ENCODE measurements at regions not wholly inside any gene's neighbourhood (a gene's known extent, or its start where the extent isn't known, plus 50 kb on each side); places are given as distances from the start of the nearest gene placed in this dataset.
"Not testable (repeated sequence)": the region's sequence is repeated elsewhere in the genome, so short reads cannot be mapped to it uniquely, and the experiment has no call there.

DNA sequence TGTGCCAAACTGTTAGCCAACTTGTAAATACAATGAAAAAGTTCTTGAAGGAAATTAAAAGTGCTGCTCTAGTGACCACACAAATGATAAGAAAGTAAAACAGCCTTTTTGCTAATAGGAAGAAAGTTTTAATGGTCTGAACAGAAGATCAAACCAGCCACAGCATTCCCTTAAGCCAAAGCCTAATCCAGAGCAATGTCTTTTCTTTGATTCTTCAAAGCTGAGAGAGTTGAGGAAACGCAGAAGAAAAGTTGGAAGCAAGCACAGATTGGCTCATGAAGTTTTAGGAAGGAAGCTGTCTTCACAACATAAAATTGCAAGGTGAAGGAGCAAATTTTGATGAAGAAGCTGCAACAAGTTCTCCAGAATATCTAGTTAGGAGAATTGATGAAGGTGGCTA, 213.8 kb downstream of the ATXN7L3B start:
- Mint-ChIP-seq H3K36me3 (no peaks in the 10 kb centered on the region), H3K4me1 (no peaks in the 10 kb centered on the region), H3K4me3 (no peak overlapping the region), H3K9me3 (peaks cover 0 to 2% (median 0%) of the 10 kb centered on the region in 11 donors), H3K27me3 (no peaks in the 10 kb centered on the region), H3K27ac (no peak overlapping the region)
- CTCF ChIA-PET, result no interaction called here
- Histone ChIP-seq H3K9me3 (ENCODE audit: control insufficient read depth in 2 of 3, low read length in 3 of 3) (no peaks in the 10 kb centered on the region), H3K36me3 (ENCODE audit: control insufficient read depth in 2 of 3, insufficient read depth in 3 of 3, low read length in 3 of 3) (no peaks in the 10 kb centered on the region), H3K27ac (ENCODE audit: low read depth, low read length) (no peak overlapping the region), H3K4me1 (ENCODE audit: control insufficient read depth in 2 of 2, insufficient read depth in 2 of 2, low read length in 2 of 2) (no peaks in the 10 kb centered on the region), H3K27me3 (ENCODE audit: control insufficient read depth in 2 of 2, insufficient read depth in 2 of 2, low read length in 2 of 2) (no peaks in the 10 kb centered on the region), H3K4me3 (ENCODE audit: low read length) (no peak overlapping the region)
- DNase-seq (no peak), ATAC-seq (no peak)
- intact Hi-C loops (cut with micrococcal nuclease), result no loop called here
- POLR2A ChIA-PET, result no interaction called here

DNA sequence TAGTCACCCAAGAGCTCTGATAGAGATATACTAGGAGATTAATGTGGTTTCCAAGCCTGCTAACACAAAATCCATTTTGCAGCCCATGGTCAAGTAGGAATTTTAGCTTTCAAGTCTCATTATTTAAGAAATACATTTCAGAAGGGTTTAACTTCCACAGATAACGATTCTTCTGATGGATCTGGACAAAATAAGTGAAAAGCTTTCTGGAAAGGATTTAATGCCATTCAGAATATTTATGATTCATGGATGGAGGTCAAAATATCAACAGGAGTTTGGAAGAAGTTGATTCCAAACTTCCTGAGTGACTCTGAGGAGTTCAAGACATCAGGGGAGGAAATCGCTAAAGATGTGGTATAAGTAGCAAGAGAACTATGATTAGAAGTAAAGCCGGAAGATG, 214.6 kb downstream of the ATXN7L3B start:
- intact Hi-C loops (cut with micrococcal nuclease), result no loop called here
- no peak overlapping the region for H3K4me3 Mint-ChIP-seq
- Histone ChIP-seq H3K9me3 (ENCODE audit: control insufficient read depth in 2 of 3, low read length in 3 of 3) (no peaks in the 10 kb centered on the region), H3K4me1 (ENCODE audit: control insufficient read depth in 2 of 2, insufficient read depth in 2 of 2, low read length in 2 of 2) (no peaks in the 10 kb centered on the region), H3K4me3 (ENCODE audit: low read length) (no peak overlapping the region), H3K36me3 (ENCODE audit: control insufficient read depth in 2 of 3, insufficient read depth in 3 of 3, low read length in 3 of 3) (no peaks in the 10 kb centered on the region), H3K27me3 (ENCODE audit: control insufficient read depth in 2 of 2, insufficient read depth in 2 of 2, low read length in 2 of 2) (no peaks in the 10 kb centered on the region), H3K27ac (ENCODE audit: low read depth, low read length) (no peak overlapping the region)
- H3K36me3 Mint-ChIP-seq, result no peaks in the 10 kb centered on the region
- CTCF ChIA-PET, result no interaction called here
- H3K4me1 Mint-ChIP-seq, result no peaks in the 10 kb centered on the region
- no peak for DNase-seq
- H3K9me3 Mint-ChIP-seq, result peaks cover 0 to 2% (median 1%) of the 10 kb centered on the region in 11 donors
- H3K27me3 Mint-ChIP-seq, result no peaks in the 10 kb centered on the region
- H3K27ac Mint-ChIP-seq, result no peak overlapping the region
- ATAC-seq, result no peak
- POLR2A ChIA-PET, result no interaction called here

DNA sequence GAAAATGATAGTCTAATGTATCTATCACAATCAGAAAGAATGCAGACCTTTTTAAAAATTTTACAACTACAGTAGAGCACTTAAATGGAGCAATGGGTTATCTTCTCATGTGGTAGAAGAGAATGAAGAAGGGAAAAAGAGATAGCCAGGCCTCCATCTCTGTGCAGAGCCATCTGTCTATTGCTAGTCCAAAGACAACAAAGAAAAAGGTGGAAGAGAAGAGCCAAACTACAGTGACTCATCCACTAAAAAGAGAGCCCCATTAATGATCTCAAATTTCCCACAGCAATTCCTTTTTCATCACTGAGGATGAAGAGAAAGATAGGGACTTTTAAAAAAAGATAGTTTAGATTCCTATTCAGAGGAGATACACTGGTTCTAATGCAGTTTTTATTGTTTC, 232.9 kb downstream of the ATXN7L3B start:
- ChIA-PET POLR2A (no interaction called here), CTCF (no interaction called here)
- Mint-ChIP-seq H3K27ac (no peak overlapping the region), H3K9me3 (no peaks in the 10 kb centered on the region), H3K4me3 (no peak overlapping the region), H3K36me3 (no peaks in the 10 kb centered on the region), H3K27me3 (peaks cover 0 to 4% (median 0%) of the 10 kb centered on the region in 5 donors), H3K4me1 (no peaks in the 10 kb centered on the region)
- DNase-seq (no peak), ATAC-seq (no peak)
- Histone ChIP-seq H3K27ac (ENCODE audit: low read depth, low read length) (no peak overlapping the region), H3K9me3 (ENCODE audit: control insufficient read depth in 2 of 3, low read length in 3 of 3) (no peaks in the 10 kb centered on the region), H3K36me3 (ENCODE audit: control insufficient read depth in 2 of 3, insufficient read depth in 3 of 3, low read length in 3 of 3) (no peaks in the 10 kb centered on the region), H3K4me1 (ENCODE audit: control insufficient read depth in 2 of 2, insufficient read depth in 2 of 2, low read length in 2 of 2) (no peaks in the 10 kb centered on the region), H3K27me3 (ENCODE audit: control insufficient read depth in 2 of 2, insufficient read depth in 2 of 2, low read length in 2 of 2) (no peaks in the 10 kb centered on the region), H3K4me3 (ENCODE audit: low read length) (no peak overlapping the region)
- intact Hi-C loops (cut with micrococcal nuclease), result no loop called here

DNA sequence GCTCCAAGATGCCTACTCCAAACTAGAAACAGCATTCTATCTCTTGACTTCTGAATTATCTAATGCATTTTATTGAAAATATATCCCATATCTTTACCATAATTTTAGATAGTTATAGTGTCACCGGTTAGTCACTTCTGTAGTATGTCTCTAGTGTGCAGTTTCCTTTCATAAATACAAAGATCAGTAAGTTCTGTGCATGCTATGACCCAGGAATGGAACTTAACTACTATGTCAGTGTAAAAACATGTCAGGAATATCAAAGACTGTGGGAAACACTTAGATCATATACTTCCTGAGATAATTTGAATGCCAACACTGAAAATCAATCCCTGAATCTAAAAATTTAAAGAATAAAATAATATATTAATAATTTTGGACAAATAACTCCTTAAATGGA, 237.6 kb downstream of the ATXN7L3B start:
- Histone ChIP-seq H3K27me3 (ENCODE audit: control insufficient read depth in 2 of 2, insufficient read depth in 2 of 2, low read length in 2 of 2) (no peaks in the 10 kb centered on the region), H3K9me3 (ENCODE audit: control insufficient read depth in 2 of 3, low read length in 3 of 3) (no peaks in the 10 kb centered on the region), H3K27ac (ENCODE audit: low read depth, low read length) (no peak overlapping the region), H3K36me3 (ENCODE audit: control insufficient read depth in 2 of 3, insufficient read depth in 3 of 3, low read length in 3 of 3) (no peaks in the 10 kb centered on the region), H3K4me1 (ENCODE audit: control insufficient read depth in 2 of 2, insufficient read depth in 2 of 2, low read length in 2 of 2) (no peaks in the 10 kb centered on the region), H3K4me3 (ENCODE audit: low read length) (no peak overlapping the region)
- H3K9me3 Mint-ChIP-seq, result no peaks in the 10 kb centered on the region
- POLR2A ChIA-PET, result no interaction called here
- intact Hi-C loops (cut with micrococcal nuclease), result no loop called here
- H3K36me3 Mint-ChIP-seq, result no peaks in the 10 kb centered on the region
- no peaks in the 10 kb centered on the region for H3K4me1 Mint-ChIP-seq
- DNase-seq (no peak), ATAC-seq (no peak)
- H3K4me3 Mint-ChIP-seq, result no peak overlapping the region
- H3K27ac Mint-ChIP-seq, result no peak overlapping the region
- H3K27me3 Mint-ChIP-seq, result peaks cover 0 to 4% (median 0%) of the 10 kb centered on the region in 5 donors
- CTCF ChIA-PET, result no interaction called here

GRCh38 chr12:74776378-74776777, 238.7 kb downstream of the ATXN7L3B start:
- Mint-ChIP-seq H3K4me3 (no peak overlapping the region), H3K36me3 (no peaks in the 10 kb centered on the region), H3K27me3 (peaks cover 0 to 4% (median 0%) of the 10 kb centered on the region in 5 donors), H3K4me1 (no peaks in the 10 kb centered on the region), H3K27ac (no peak overlapping the region), H3K9me3 (no peaks in the 10 kb centered on the region)
- Histone ChIP-seq H3K4me3 (ENCODE audit: low read length) (no peak overlapping the region), H3K36me3 (ENCODE audit: control insufficient read depth in 2 of 3, insufficient read depth in 3 of 3, low read length in 3 of 3) (no peaks in the 10 kb centered on the region), H3K9me3 (ENCODE audit: control insufficient read depth in 2 of 3, low read length in 3 of 3) (no peaks in the 10 kb centered on the region), H3K27me3 (ENCODE audit: control insufficient read depth in 2 of 2, insufficient read depth in 2 of 2, low read length in 2 of 2) (no peaks in the 10 kb centered on the region), H3K4me1 (ENCODE audit: control insufficient read depth in 2 of 2, insufficient read depth in 2 of 2, low read length in 2 of 2) (no peaks in the 10 kb centered on the region), H3K27ac (ENCODE audit: low read depth, low read length) (no peak overlapping the region)
- POLR2A ChIA-PET, result no interaction called here
- DNase-seq (no peak), ATAC-seq (no peak)
- intact Hi-C loops (cut with micrococcal nuclease), result no loop called here
- CTCF ChIA-PET, result no interaction called here

DNA sequence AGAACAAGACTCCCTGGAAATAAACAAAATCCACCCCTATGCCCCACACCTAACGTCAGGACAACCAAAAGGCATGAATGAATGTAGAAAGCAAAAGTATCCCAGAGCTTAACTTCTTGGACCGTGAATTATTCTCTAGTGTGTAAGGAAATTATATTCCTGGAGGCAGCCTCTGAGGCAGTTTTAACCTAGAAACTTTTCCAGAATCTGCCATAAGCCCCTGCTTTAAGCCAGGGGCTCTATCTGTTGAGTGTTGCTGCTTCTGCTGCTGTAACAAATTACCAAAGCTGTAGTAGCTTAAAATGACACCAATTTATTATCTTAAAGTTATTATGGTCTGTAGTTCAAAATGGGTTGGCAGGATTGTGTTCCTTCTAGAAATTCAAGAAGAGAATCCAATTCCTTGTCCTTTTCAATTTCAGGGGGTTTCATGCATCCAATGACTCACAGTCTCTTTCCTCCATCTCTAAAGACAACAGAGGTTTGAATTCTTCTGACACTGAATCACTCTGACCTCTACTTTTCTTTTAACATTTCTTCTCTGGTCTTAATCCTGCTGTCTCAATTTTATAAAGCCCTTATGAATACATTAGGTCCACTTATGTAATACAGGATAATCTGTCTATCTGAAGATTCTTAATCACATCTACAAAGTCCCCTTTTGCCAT, 242.7 kb downstream of the ATXN7L3B start:
- Histone ChIP-seq H3K4me1 (ENCODE audit: control insufficient read depth in 2 of 2, insufficient read depth in 2 of 2, low read length in 2 of 2) (no peaks in the 10 kb centered on the region), H3K9me3 (ENCODE audit: control insufficient read depth in 2 of 3, low read length in 3 of 3) (no peaks in the 10 kb centered on the region), H3K27ac (ENCODE audit: low read depth, low read length) (no peak overlapping the region), H3K36me3 (ENCODE audit: control insufficient read depth in 2 of 3, insufficient read depth in 3 of 3, low read length in 3 of 3) (no peaks in the 10 kb centered on the region), H3K4me3 (ENCODE audit: low read length) (no peak overlapping the region), H3K27me3 (ENCODE audit: control insufficient read depth in 2 of 2, insufficient read depth in 2 of 2, low read length in 2 of 2) (no peaks in the 10 kb centered on the region)
- CTCF ChIA-PET, result no interaction called here
- no peaks in the 10 kb centered on the region for H3K4me1 Mint-ChIP-seq
- H3K27me3 Mint-ChIP-seq, result peaks cover 0 to 4% (median 0%) of the 10 kb centered on the region in 5 donors
- POLR2A ChIA-PET, result no interaction called here
- ATAC-seq (no peak), DNase-seq (no peak)
- intact Hi-C loops (cut with micrococcal nuclease), result no loop called here
- no peak overlapping the region for H3K4me3 Mint-ChIP-seq
- H3K36me3 Mint-ChIP-seq, result no peaks in the 10 kb centered on the region
- no peak overlapping the region for H3K27ac Mint-ChIP-seq
- no peaks in the 10 kb centered on the region for H3K9me3 Mint-ChIP-seq

GRCh38 chr12:74780850-74781241, 243.2 kb downstream of the ATXN7L3B start:
- H3K27ac Mint-ChIP-seq; H3K4me1 Mint-ChIP-seq; intact Hi-C loops (cut with micrococcal nuclease); H3K4me3 Mint-ChIP-seq; H3K9me3 Mint-ChIP-seq; H3K4me1 ChIP-seq (ENCODE audit: control insufficient read depth in 2 of 2, insufficient read depth in 2 of 2, low read length in 2 of 2); H3K27ac ChIP-seq (ENCODE audit: low read depth, low read length); POLR2A ChIA-PET; H3K36me3 Mint-ChIP-seq; H3K9me3 ChIP-seq (ENCODE audit: control insufficient read depth in 2 of 3, low read length in 3 of 3); H3K27me3 Mint-ChIP-seq; CTCF ChIA-PET; H3K4me3 ChIP-seq (ENCODE audit: low read length); DNase-seq; ATAC-seq; H3K36me3 ChIP-seq (ENCODE audit: control insufficient read depth in 2 of 3, insufficient read depth in 3 of 3, low read length in 3 of 3); H3K27me3 ChIP-seq (ENCODE audit: control insufficient read depth in 2 of 2, insufficient read depth in 2 of 2, low read length in 2 of 2): not testable (repeated sequence)
